Left renal pelvis (tissue), 4 donors: ENCODE measurements at regions not wholly inside any gene's neighbourhood (a gene's known extent, or its start where the extent isn't known, plus 50 kb on each side); places are given as distances from the start of the nearest gene placed in this dataset.

ENCODE experiments used
- DNase-seq, 4 donors: peaks; one replicate each; pipeline ENCODE4 v3.0.0-alpha.2; 2013; ENCODE audit warnings: low read depth in 4 of 4, low spot score in 3 of 4

DNA sequence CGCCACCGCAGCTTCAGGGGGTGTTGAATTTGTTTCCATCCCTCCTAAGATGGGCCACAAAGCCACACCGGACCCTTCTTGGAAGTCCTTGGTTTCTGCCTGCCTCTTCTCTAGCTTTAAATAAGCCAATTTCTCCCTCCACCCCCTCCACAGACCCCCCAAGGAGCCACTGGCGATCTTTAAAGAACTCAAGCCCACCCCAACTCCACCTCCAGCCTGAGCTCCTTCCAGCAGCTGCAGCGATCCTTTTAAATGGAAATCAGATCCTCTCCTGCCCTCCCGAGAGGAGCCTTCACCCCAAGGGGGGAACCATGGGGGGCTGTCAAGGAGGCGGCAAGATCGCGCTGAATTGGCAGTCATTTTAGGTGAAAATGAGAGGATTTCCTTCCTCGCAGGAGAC, 133.1 kb downstream of the NCOR2 start:
- DNase-seq: no peak

DNA sequence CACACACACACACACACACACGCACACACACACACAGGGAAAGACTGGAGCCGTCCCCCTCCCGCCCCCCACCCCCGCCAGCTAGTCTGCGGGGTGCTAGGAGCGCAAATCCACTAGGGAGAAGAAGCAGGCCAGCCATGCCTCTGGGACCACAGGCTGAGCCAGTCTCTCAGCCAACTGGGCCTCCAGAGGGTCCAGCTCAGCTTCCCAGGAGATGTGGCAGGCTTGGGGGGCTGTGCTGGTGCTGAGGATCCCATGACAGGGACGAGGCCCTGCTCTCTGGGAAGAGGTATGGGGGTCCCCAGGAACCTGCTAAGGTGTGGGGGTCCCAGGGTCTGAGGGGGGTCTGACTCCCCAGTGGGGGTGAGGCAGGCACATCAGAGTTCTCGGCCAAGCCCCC, 133.5 kb downstream of the NCOR2 start:
- no peak for DNase-seq

DNA sequence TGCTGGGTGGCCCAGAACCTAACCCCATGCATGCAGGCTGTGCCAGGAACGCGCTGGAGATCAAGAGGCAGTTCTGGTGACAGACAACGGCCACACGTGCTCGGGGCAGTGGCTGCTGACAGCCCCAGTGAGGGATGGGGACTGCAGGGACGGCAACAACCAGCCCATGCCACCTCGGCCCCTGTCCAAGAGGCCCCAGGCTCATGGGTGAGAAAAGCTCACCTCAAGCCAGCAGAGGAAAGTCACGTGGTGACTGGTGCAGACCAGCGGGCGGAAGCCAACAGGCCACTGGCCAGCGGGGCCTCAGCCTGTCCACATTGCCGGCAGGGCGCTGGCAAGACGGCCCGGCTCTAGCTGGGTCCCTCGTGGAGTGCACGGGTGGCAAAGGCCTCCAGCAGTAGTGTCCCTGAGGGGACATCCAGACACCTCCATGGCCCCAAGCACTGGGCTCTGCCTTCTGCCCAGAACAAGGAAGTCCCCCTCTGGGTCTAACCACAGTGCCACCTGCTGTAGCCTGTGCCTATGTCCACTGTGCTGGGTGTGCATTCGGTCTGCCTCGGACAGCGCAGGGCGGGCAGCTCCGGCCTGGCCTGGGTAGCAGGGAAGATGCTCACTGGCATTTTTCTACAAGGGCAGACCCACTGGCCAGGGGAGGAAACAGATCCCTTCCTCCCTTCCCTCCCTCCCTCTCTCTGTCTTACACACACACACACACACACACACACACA, 134.1 kb downstream of the NCOR2 start:
- no peak for DNase-seq

DNA sequence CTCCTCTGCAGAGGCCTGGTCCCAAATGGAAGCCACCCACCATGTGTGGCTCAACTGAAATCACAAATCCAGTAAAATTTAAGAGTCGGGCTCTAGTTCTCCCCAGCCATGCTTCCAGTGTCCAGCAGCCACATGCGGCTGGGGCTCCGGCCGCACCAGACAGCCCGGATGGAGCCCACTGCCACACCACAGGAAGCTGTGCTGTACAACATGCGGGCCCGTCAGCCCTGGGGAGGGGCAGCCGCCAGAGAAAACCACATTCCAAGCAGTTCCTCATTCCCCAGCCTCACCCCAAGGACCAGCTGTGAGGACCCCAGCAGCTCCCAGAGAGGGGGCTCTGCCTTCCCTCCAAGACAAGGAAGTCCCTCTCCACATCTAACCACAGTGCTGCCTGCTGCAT, 135.0 kb downstream of the NCOR2 start:
- DNase-seq: no peak

DNA sequence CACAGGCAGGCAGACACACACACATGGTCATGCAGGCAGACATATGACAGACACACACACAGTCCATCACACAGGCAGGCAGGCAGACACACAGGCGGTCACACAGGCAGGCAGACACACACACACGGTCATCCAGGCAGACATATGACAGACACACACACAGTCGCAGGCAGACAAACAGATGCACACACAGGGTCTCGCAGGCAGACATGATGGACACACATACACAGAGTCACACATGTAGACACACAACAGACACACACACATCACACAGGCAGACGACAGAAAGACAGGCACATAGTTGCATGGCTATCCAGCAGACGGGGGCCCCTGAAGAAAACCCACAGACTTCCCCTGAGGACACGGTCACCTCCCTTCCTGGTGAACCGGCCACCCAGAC, 135.4 kb downstream of the NCOR2 start:
- DNase-seq: no peak

DNA sequence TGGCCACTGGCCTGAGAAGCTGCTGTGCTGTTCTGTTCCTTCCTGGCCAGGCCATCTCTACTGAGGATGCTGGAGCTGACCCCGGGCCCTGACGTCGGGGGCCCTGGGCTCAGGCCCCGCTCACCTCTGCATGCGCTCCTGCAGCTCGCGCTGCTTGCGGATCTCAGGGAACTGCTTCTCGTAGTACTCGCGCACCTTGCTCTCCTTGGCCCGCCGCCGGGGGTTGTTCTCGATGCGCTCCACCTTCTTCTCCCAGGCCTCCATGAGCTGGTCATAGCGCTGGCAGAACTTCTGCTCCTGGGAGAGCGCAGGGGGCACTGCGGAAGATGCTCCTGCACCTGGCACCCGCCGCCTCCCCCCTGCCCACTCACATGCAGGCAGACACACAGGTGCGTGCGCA, 135.6 kb downstream of the RFLNA start:
- DNase-seq: no peak

DNA sequence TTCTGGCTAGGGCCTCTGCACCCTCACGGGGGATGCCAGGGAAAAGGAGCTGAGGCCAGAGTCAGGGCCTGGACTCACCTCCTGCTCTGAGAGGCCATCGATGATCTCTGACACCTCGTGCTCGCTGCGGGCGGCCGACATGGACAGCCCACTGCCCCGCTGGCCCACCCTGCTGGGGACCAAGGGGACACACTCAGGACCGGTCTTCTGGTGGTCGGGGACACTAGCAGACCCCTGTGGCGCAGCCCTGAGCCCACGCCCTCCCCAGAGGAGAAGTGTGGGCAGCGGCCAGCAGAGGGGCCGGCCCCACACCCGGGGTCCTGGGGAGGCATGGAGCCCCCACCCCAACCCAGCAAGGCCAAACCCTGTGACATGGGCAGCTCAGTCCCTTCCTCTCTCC, 134.6 kb downstream of the RFLNA start:
- DNase-seq: no peak

DNA sequence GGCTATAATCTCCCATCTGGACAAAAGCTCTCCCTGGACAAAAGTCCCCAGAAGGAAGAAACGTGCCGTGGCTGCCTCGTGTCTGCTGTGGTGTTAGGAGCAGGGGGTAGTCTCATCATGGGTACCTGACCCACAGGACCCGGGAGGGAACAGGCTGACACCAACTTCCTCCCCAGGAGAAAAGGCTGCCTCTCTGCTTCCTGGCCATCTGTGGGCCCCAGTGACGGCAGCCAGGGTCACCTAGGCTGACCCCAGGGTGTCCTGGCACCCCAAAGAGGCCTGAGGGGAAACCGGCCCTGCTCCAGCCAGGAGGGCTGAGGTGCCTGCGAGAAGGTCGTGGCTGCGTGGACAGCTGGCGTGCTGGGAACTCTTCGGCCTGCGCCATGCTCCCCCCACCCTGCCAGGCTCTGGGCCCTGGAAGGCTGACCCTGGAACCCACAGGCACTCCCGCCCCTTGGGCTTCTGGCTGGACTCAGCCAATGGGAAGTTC, 133.9 kb downstream of the RFLNA start:
- DNase-seq: no peak

DNA sequence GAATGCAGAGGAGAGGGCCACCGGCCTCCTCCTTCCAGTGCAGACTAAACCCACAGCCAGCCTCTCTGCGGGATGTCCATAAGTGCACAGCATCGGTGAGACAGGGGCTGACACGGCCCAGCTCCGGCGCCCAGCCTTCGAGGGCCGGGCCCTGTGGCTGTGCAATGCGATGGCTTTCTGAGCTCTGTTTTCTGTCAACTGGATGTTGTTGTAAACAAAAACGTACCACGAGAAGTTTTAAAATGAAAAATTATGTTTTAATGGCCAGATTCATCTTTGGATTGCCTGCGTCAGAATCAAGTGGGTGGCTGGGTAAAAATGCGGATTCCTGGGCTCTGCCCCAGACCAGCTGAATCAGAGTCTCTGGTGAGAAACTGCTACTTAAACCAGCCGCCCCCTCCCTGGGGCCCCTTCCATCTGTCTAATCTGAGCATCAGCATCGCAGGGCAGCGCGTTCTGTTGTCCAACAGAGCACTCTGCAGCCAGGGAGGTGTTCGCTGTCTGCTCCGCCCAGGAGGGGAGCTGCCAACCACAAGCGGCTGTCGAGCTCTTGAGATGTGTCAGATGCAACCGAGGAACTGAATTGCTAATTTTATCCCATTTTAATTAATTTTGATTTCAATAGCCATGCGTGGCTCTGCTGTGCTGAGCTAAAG, 133.4 kb downstream of the RFLNA start:
- no peak for DNase-seq

DNA sequence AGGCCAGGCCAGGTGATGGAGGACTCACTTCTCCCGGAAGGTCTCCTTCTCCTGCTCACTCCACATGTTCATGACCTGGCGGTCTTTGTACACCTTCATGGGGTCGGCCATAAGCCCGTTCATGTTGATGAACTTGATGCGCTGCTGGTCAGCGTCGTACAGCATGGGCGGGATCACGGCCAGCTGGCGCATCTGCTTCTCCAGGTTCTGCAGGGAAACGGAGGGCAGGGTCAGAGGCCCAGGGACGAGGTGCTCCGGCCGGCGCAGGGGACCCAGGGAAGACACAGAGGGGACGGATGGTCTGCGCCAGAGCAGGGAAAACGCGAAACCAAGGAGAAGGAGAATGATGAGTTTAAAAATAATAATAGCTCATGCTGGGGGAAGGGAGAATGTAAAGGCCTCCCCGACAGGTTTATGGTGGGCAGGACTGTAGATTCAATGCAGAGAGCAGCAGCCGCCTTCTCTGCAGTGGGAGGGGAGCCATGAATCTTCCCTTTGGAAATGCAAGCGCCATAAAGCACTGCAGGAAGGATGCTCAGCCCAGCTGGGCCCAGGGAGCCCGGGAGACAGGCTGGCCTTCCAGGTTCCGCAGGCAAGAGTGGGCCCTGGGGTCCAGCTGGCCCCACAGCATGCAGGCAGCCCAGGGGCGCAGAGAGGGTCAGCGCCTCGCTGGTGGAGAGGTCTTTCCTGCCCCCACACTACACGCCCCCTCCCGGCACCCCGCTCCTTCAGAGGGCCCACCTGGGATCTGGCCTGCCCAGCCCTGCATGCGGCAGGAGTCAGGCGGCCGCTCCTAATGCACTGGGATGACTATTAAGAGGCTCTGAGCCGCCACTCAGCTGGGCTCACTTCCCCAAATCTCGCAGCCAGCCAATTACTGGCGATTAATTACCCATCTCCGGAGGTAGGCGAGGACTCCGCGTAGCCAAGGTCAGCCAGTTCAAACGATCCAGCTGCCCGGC, 132.0 kb downstream of the RFLNA start:
- DNase-seq: no peak

DNA sequence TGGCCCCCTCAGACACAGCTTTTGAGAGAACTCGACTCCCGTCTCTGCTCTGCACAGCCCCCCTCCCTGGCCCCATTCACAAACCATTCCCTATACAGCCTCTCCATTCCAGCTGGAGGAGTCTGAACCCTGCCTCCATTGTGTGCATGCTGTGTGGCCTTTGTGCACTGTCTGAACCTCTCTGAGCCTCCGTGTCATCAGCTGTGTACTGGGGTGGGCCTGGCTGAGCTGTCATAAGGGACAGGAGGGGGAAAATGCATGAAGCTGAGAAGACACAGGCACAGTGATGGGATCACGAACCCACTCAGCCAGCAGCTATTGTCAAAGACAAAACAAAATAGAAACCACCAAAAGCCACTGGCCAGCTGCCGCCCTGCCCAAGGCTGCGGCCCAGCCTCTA, 130.8 kb downstream of the RFLNA start:
- DNase-seq: no peak

DNA sequence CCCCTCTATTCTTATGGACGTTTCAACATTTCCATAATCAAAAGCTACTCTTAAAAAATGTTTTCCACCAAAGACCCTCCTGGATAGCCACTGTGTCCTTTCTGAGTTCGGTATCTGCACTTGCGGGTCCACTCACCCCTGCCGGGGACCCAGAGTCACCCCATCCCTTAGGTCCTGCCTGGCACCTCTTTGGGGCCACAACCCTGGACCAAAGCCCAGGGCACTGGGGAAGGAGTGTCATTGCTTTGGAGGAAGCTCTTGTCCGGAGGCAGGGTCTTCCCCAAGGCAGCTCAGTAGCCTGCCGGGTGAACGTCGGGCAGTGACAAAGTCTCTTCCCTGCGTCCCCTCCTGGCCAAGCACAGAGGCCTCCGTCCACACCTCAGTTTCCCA, 129.6 kb downstream of the RFLNA start:
- no peak for DNase-seq

DNA sequence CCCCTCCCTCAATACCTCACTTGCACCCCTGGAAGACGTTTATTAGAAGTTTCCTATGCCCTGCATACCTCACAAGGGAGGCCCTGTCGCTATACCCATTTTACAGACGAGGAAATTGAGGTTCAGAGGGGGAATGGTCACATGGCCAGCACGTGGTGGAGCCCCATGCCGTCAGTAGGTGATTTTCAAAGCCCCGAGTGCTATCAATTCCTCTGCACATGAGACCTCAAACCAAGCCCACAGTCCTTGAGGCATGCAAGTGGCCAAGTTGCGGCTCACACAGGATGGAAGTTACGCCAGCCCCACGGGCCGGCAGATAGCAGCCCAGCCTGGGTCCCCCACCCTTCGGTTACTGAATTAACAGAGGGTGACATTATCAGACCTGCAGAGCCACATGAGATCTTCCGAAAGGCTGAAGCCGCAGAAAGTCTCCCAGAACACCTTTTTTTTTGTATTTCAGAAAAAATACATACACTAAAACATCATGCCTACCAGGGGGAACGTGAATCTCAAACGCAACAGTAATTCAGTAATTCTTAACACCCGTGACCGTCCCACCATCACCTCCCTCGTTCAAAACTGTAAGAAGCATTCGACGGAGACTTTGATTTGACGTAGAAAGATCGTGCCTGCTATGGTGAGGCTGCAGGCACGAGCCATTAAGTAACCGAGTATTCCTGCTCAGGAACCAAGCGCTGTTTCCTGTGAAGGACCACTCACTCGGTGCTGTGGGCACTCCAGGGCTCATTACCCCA, 129.0 kb downstream of the RFLNA start:
- DNase-seq: no peak

DNA sequence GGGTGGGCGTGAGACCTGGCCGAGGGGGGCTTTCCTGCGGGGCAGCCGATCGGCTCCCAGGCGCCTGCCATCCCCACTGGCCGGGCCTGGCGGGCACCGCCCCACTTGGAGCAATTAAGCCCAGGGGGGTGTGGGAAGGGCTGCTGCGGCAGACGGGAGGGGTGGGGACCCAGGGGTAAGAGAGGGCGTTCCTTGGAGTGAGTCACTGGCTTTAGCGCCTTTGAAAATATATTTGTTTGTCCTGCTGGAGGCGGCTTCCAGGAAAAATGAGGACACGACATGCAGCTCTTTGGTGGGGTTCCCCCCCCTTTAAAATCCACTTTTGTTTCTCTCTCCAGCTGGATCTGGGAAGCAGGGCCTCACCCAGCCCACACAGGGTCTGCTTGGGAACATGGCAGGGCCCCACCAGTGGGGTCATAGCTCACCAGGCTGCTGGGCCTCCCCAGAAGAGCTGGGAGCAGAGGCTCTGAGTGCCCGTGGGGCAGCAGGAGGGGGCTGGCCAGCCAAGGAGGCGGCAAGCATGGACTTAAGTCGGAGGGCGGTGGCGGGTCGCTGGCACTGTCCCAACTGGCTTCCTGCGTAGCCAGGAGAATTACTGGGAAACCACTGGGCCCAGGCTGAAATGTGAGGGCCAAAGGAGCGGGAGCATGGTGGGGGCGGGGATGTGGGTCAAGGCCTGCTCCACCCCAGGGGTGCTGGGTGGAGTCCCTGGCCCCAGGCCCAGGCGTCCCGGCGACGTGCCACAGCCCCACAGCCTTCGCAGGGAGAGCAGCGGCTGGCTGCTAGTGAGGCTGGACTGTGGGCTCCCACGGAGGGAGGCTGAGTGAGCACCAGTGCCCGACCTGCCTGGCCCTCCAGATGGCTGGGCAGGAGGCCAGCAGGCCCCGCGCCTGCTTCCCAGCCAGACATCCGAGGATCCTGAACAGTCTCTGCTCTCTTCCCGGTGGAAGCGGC, 128.0 kb downstream of the RFLNA start:
- DNase-seq: peak in 1 of 4 donors; percentile 68

DNA sequence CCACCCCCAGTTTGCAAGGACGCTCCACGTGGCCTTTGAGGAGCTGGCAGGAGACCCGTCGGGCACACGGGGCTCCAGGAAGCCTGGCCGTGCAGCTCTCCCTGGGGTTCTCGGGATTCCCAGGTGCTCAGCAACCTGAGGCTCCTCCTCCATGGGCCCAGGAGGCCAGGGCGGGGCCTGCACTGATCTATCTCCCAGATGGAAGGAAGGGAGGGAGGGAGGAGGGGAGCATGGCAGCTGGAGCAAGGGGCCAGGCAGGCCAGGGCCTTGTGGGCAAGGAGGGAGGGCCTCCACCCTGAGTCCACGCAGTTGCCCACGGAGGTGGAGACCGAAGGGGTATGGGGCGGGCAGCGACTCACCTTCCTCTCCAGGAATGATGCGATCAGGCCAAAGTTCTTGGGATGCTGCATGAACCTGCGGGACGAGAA, 127.3 kb downstream of the RFLNA start:
- DNase-seq: no peak

DNA sequence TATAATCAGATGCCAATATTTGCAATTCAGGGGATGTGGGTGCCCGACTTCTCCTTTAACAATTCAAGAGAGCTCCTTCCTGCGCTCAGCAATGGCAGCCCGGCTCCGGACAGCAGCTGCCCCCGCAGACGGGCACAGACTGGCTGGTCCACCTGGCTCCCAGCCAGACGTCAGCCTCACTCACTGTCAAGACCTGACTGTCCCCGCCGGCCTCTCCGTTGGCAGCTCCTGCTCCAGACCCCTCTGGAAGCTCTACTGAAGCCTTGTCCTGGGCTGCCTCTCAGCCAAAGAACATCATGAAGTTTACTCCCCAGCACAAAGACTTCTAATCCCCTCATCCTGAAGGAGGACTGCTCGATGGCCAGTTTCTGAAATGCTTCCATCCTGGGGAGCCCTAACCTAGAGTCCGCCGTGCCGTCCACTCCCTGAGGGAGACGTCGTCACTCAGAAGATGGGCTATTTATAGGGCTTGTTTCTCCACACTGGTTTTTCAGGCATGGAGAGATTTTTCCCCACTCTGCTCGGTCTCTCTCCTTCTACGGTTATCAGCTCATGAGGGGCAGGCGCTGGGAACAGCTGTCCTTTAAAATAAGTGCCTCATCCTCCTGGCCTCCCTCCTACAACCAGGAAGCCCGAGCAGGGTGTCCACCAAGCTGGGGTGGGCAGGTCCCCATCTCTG, 126.2 kb downstream of the RFLNA start:
- no peak for DNase-seq

DNA sequence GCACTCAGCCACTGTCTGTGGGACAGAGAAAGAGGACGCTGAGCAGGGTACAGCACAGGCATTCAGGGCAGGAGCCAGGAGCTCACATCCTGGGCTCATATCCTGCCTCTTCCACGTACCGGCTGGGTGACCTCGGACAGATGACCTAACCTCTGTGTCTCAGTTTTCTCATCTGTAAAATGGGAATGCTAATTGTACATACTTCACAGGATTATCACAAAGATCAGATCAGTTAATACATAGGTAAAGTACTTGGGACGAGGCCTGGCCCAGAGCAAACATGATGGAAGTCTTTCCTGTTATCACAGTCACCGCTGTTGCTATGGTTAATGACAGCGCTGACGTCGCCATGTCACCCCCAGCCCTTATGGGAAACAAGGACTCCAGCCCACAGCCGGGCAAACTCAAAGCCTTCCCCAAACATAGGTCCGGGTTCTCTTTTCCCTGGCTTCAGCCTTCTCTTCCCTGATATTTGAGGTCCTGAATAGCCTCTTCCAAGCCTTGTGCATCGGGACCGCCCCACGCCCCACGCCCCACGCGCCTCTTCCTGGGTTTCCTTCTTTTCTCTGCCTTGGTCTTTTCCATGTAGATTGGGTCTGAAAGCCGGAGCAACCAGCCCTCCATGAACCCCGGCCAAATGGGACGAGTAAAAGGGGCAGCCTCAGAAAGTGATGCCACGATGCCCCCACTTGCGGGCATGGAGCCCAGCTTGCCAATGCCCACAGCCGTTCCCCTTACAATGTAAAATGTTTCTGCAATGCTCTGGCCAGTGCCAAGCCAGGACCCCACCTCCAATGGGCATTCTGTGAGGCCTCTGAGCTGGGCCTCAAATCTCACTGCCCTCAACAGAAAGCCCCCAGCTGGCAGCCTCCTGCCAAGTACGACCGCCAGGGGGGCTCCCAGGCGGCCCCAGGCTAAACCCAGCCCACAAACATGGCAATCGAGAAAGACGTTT, 125.4 kb downstream of the RFLNA start:
- no peak for DNase-seq
